ENCODE measurements at regions not wholly inside any gene's neighbourhood (a gene's known extent, or its start where the extent isn't known, plus 50 kb on each side); places are given as distances from the start of the nearest gene placed in this dataset.

GRCh38 chr2:238688193-238689153 lies 159.4 kb upstream of the TWIST2 start:
- no peak for DNase-seq (ENCODE audit: low read depth)

- DNase-seq (ENCODE audit: low read depth) = no peak
Observed at GRCh38 chr2:238689331-238689730, 158.6 kb upstream of the TWIST2 start.

GRCh38 chr2:238689871-238690389 lies 158.0 kb upstream of the TWIST2 start:
- no peak for DNase-seq (ENCODE audit: low read depth)

GRCh38 chr2:238690511-238690910 lies 157.4 kb upstream of the TWIST2 start:
- DNase-seq (ENCODE audit: low read depth) = no peak

GRCh38 chr2:238691596-238692491 lies 156.0 kb upstream of the TWIST2 start:
- DNase-seq (ENCODE audit: low read depth) = no peak

- DNase-seq (ENCODE audit: low read depth) = no peak
Observed at GRCh38 chr2:238692562-238692961, 155.3 kb upstream of the TWIST2 start.

GRCh38 chr2:238693337-238694093 lies 154.4 kb upstream of the TWIST2 start:
- DNase-seq (ENCODE audit: low read depth) = no peak

- no peak for DNase-seq (ENCODE audit: low read depth)
Observed at GRCh38 chr2:238694136-238694755, 153.6 kb upstream of the TWIST2 start.

GRCh38 chr2:238694922-238695321 lies 153.0 kb upstream of the TWIST2 start:
- DNase-seq (ENCODE audit: low read depth) = no peak

- DNase-seq (ENCODE audit: low read depth) = no peak
Observed at GRCh38 chr2:238695538-238695937, 152.3 kb upstream of the TWIST2 start.

GRCh38 chr2:238696331-238696730 lies 151.6 kb upstream of the TWIST2 start:
- DNase-seq (ENCODE audit: low read depth) = no peak

GRCh38 chr2:238696786-238697185 lies 151.1 kb upstream of the TWIST2 start:
- no peak for DNase-seq (ENCODE audit: low read depth)

- no peak for DNase-seq (ENCODE audit: low read depth)
Observed at GRCh38 chr2:238697193-238698071, 150.5 kb upstream of the TWIST2 start.

GRCh38 chr2:238698072-238698352 lies 149.9 kb upstream of the TWIST2 start:
- DNase-seq (ENCODE audit: low read depth) = no peak

- no peak for DNase-seq (ENCODE audit: low read depth)
Observed at GRCh38 chr2:238698451-238699306, 149.2 kb upstream of the TWIST2 start.

- DNase-seq (ENCODE audit: low read depth) = no peak
Observed at GRCh38 chr2:238699307-238700116, 148.4 kb upstream of the TWIST2 start.

GRCh38 chr2:238700117-238700457 lies 147.8 kb upstream of the TWIST2 start:
- no peak for DNase-seq (ENCODE audit: low read depth)

- DNase-seq (ENCODE audit: low read depth) = no peak
Observed at GRCh38 chr2:238700506-238701340, 147.2 kb upstream of the TWIST2 start.
